ENCODE measurements at regions not wholly inside any gene's neighbourhood (a gene's known extent, or its start where the extent isn't known, plus 50 kb on each side); places are given as distances from the start of the nearest gene placed in this dataset.
"Not testable (repeated sequence)": the region's sequence is repeated elsewhere in the genome, so short reads cannot be mapped to it uniquely, and the experiment has no call there.

DNA sequence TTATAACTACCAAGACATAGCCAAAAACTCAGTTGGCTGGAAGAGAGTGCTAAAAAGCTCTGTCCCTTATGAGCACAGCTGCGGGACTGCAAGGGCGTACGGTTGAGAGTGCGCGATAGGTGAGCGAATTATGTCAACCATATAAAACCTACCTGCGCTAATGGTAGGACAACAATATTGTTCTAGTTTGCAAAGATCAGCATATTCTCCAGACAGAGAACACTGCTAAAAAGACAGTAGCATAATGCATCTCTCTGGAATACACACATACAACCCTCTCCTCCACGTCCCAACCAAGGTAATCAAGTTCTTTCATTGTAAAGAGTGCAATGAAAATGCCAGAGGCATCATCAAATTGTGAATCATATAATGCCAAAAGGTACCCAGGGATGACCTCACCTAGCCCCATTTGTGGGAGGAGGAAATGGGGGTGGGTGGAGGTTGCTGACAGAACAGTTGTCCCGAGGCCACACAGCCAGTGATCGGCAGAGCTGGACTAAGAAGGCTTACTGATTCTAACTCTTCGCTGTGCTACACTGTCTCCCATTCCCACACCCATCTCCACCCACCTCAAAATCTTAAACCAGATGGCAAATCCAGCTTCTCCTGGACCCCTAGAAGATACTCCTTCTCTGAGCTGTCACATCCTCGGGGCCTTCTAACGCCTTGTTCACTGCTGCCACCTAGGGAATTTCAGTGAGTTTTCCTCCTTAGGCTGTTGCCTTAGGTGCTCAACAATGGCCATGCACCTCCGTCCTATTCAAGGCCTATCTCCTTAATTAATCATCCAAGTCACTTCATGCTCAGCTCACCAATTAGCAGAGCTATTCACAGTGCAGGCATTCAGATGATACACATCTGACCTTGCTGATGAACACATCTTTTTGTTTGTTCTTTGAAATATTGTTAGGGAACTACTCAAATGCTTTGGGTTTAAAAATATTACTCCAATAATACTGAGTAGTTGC lies 60.7 kb downstream of the RPL22L1 start:
- Histone ChIP-seq H3K4me1 (ENCODE audit: low read depth) (peaks cover 12% of the 10 kb centered on the region), H3K9me3 (ENCODE audit: low read depth) (no peaks in the 10 kb centered on the region), H3K27ac (no peak overlapping the region), H3K27me3 (no peaks in the 10 kb centered on the region), H3K4me3 (no peak overlapping the region), H3K36me3 (no peaks in the 10 kb centered on the region)
- TF ChIP-seq CTCF (IDR thresholded peaks at IDR 0.05; ENCODE audit: low read depth, low read length), result peak; percentile 79
- peak; percentile 64 to 85 for DNase-seq (ENCODE audit: low read depth in 1 of 2, low spot score in 1 of 2)

GRCh38 chr3:170808041-170808440 lies 62.0 kb downstream of the RPL22L1 start:
- H3K4me1 ChIP-seq (ENCODE audit: low read depth), result no peaks in the 10 kb centered on the region
- H3K27me3 ChIP-seq, result no peaks in the 10 kb centered on the region
- H3K4me3 ChIP-seq, result no peak overlapping the region
- H3K9me3 ChIP-seq (ENCODE audit: low read depth), result no peaks in the 10 kb centered on the region
- H3K27ac ChIP-seq, result no peak overlapping the region
- H3K36me3 ChIP-seq, result no peaks in the 10 kb centered on the region
- DNase-seq (ENCODE audit: low read depth in 1 of 2, low spot score in 1 of 2), result peak in 1 of 2 donors; percentile 21
- no peak for TF ChIP-seq CTCF (IDR thresholded peaks at IDR 0.05; ENCODE audit: low read depth, low read length)

- H3K27ac ChIP-seq, result no peak overlapping the region
- no peaks in the 10 kb centered on the region for H3K9me3 ChIP-seq (ENCODE audit: low read depth)
- H3K4me3 ChIP-seq, result no peak overlapping the region
- H3K36me3 ChIP-seq, result no peaks in the 10 kb centered on the region
- no peaks in the 10 kb centered on the region for H3K4me1 ChIP-seq (ENCODE audit: low read depth)
- TF ChIP-seq CTCF (IDR thresholded peaks at IDR 0.05; ENCODE audit: low read depth, low read length), result no peak
- no peaks in the 10 kb centered on the region for H3K27me3 ChIP-seq
- no peak for DNase-seq (ENCODE audit: low read depth in 1 of 2, low spot score in 1 of 2)
These were observed 63.3 kb downstream of the RPL22L1 start for GRCh38 chr3:170806676-170807075.

DNA sequence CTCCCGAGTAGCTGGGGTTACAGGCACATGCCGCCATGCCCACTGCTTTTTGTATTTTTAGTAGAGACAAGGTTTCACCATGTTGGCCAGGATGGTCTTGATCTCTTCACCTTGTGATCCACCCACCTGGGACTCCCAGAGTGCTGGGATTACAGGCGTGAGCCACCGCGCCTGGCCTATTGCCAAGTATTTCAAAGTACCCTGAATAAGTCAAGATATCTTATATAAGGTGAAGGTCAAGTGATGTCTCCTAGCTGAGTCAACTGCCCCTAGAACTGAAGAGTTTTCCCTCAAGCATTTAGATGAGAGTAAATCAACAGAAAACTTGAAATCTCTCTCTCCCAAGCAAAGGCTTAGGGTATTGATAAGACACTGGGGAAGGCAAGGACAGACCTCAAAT lies 63.9 kb downstream of the RPL22L1 start:
- no peaks in the 10 kb centered on the region for H3K4me1 ChIP-seq (ENCODE audit: low read depth)
- no peak overlapping the region for H3K27ac ChIP-seq
- H3K4me3 ChIP-seq, result no peak overlapping the region
- H3K27me3 ChIP-seq, result no peaks in the 10 kb centered on the region
- no peak for DNase-seq (ENCODE audit: low read depth in 1 of 2, low spot score in 1 of 2)
- no peak for TF ChIP-seq CTCF (IDR thresholded peaks at IDR 0.05; ENCODE audit: low read depth, low read length)
- H3K36me3 ChIP-seq, result no peaks in the 10 kb centered on the region
- H3K9me3 ChIP-seq (ENCODE audit: low read depth), result no peaks in the 10 kb centered on the region

GRCh38 chr3:170805296-170805695 lies 64.7 kb downstream of the RPL22L1 start:
- not testable (repeated sequence) for H3K9me3 ChIP-seq (ENCODE audit: low read depth); H3K4me3 ChIP-seq; H3K4me1 ChIP-seq (ENCODE audit: low read depth); H3K36me3 ChIP-seq; H3K27ac ChIP-seq; H3K27me3 ChIP-seq; DNase-seq (ENCODE audit: low read depth in 1 of 2, low spot score in 1 of 2)

DNA sequence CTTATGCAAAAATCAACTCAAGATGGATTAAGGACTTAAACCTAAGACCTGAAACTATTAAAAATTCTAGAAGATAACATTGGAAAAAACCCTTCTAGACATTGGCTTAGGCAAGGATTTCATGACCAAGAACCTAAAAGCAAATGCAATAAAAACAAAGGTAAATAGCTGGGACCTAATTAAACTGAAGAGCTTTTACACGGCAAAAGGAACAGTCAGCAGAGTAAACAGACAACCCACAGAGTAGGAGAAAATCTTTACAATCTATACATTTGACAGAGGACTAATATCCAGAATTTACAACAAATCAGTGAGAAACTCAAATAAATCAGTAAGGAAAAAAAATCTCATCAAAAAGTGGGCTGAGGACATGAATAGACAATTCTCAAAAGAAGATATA lies 65.4 kb downstream of the RPL22L1 start:
- H3K4me3 ChIP-seq; H3K9me3 ChIP-seq (ENCODE audit: low read depth); H3K27me3 ChIP-seq; H3K27ac ChIP-seq; H3K36me3 ChIP-seq; H3K4me1 ChIP-seq (ENCODE audit: low read depth); DNase-seq (ENCODE audit: low read depth in 1 of 2, low spot score in 1 of 2): not testable (repeated sequence)

Data from cardiac muscle cell (in vitro differentiated cells and primary cell).